Osteoblast (primary cell): ENCODE measurements at regions not wholly inside any gene's neighbourhood (a gene's known extent, or its start where the extent isn't known, plus 50 kb on each side); places are given as distances from the start of the nearest gene placed in this dataset.
A peak's percentile ranks its signal among the peaks of the same experiment; 100 is the strongest.

Experiments
- DNase-seq: peaks from one replicate; pipeline ENCODE4 v3.0.0; 2011; ENCODE audit warnings: low spot score, mixed read lengths; ENCODE audit not compliant: insufficient read length; ENCODE audit errors: missing footprints
- H2AFZ ChIP-seq: 2 replicates; pipeline ENCODE4 v1.6.0; 2011; ENCODE audit warnings: mild to moderate bottlenecking, low read length
- H3K27ac ChIP-seq: 2 replicates; pipeline ENCODE4 v1.5.1; 2011; ENCODE audit warnings: mild to moderate bottlenecking, low read depth, low read length, moderate library complexity
- H3K27me3 ChIP-seq: 2 replicates; pipeline ENCODE4 v1.6.0; 2012; ENCODE audit warnings: mild to moderate bottlenecking, control low read depth, inconsistent platforms, low read length, moderate library complexity; ENCODE audit not compliant: insufficient read depth
- H3K36me3 ChIP-seq: 2 replicates; pipeline ENCODE4 v1.5.1; 2011; ENCODE audit warnings: mild to moderate bottlenecking, low read length, control low read depth, moderate library complexity; ENCODE audit not compliant: insufficient read depth
- H3K4me1 ChIP-seq: 2 replicates; pipeline ENCODE4 v1.5.1; 2011; ENCODE audit warnings: mild to moderate bottlenecking, low read length, control low read depth, moderate library complexity; ENCODE audit not compliant: insufficient read depth
- H3K4me2 ChIP-seq: 2 replicates; pipeline ENCODE4 v1.6.0; 2011; ENCODE audit warnings: mild to moderate bottlenecking, low read length; ENCODE audit not compliant: insufficient read depth
- H3K4me3 ChIP-seq: fragments of 200-600 bp; sonication (generic); 3 replicates; pipeline ENCODE4 v1.5.1; 2012; ENCODE audit warnings: mild to moderate bottlenecking, low read length, inconsistent platforms; ENCODE audit not compliant: insufficient read depth
- H3K79me2 ChIP-seq: 2 replicates; pipeline ENCODE4 v1.6.0; 2012; ENCODE audit warnings: mild to moderate bottlenecking, low read length, control low read depth, inconsistent platforms; ENCODE audit not compliant: insufficient read depth
- H3K9me3 ChIP-seq: 2 replicates; pipeline ENCODE4 v1.5.1; 2011; ENCODE audit warnings: low read depth, low read length, control low read depth
- H4K20me1 ChIP-seq: 2 replicates; pipeline ENCODE4 v1.6.0; 2012; ENCODE audit warnings: mild to moderate bottlenecking, low read length, control low read depth; ENCODE audit not compliant: insufficient read depth
- CTCF ChIP-seq: IDR thresholded peaks from 2 replicates; pipeline ENCODE4 v1.5.1; 2011; ENCODE audit warnings: mild to moderate bottlenecking, low read depth, low read length, moderate library complexity; ENCODE audit errors: extremely low read depth

- Histone ChIP-seq H3K79me2 (no peaks in the 10 kb centered on the region), H3K36me3 (no peaks in the 10 kb centered on the region), H4K20me1 (no peaks in the 10 kb centered on the region), H3K4me1 (peaks cover 12% of the 10 kb centered on the region), H2AFZ (peak overlapping the region; percentile 48), H3K4me2 (no peak overlapping the region), H3K27me3 (no peaks in the 10 kb centered on the region), H3K9me3 (no peaks in the 10 kb centered on the region), H3K27ac (no peak overlapping the region), H3K4me3 (no peak overlapping the region)
- TF ChIP-seq CTCF = no peak
- DNase-seq = no peak
These were observed 106.4 kb upstream of the LPP start for GRCh38 chr3:188047536-188047935.

GRCh38 chr3:188049606-188050530, 104.1 kb upstream of the LPP start:
- no peak for DNase-seq
- Histone ChIP-seq H3K27me3 (no peaks in the 10 kb centered on the region), H3K4me2 (no peak overlapping the region), H3K79me2 (no peaks in the 10 kb centered on the region), H3K27ac (no peak overlapping the region), H3K4me3 (no peak overlapping the region), H3K4me1 (peaks cover 14% of the 10 kb centered on the region), H4K20me1 (no peaks in the 10 kb centered on the region), H2AFZ (no peak overlapping the region), H3K9me3 (no peaks in the 10 kb centered on the region), H3K36me3 (no peaks in the 10 kb centered on the region)
- no peak for TF ChIP-seq CTCF

GRCh38 chr3:188051801-188052168, 102.2 kb upstream of the LPP start:
- H3K36me3 ChIP-seq = no peaks in the 10 kb centered on the region
- no peaks in the 10 kb centered on the region for H3K9me3 ChIP-seq
- H3K4me3 ChIP-seq = no peak overlapping the region
- H2AFZ ChIP-seq = peak overlapping the region; percentile 16
- peak overlapping the region; percentile 6 for H3K27ac ChIP-seq
- H3K79me2 ChIP-seq = no peaks in the 10 kb centered on the region
- H3K4me1 ChIP-seq = peaks cover 10% of the 10 kb centered on the region
- peak; percentile 48 for DNase-seq
- TF ChIP-seq CTCF = no peak
- H3K27me3 ChIP-seq = no peaks in the 10 kb centered on the region
- no peaks in the 10 kb centered on the region for H4K20me1 ChIP-seq
- peak overlapping the region; percentile 50 for H3K4me2 ChIP-seq

GRCh38 chr3:188052169-188053035, 101.6 kb upstream of the LPP start:
- Histone ChIP-seq H3K27me3 (no peaks in the 10 kb centered on the region), H3K4me2 (peak overlapping the region; percentile 50), H4K20me1 (no peaks in the 10 kb centered on the region), H2AFZ (peak overlapping the region; percentile 55), H3K4me3 (no peak overlapping the region), H3K36me3 (no peaks in the 10 kb centered on the region), H3K27ac (peak overlapping the region; percentile 50), H3K9me3 (no peaks in the 10 kb centered on the region), H3K4me1 (peaks cover 7% of the 10 kb centered on the region), H3K79me2 (no peaks in the 10 kb centered on the region)
- peak; percentile 86 for DNase-seq
- TF ChIP-seq CTCF = peak; percentile 55
